ENCODE measurements at regions not wholly inside any gene's neighbourhood (a gene's known extent, or its start where the extent isn't known, plus 50 kb on each side); places are given as distances from the start of the nearest gene placed in this dataset.

DNA sequence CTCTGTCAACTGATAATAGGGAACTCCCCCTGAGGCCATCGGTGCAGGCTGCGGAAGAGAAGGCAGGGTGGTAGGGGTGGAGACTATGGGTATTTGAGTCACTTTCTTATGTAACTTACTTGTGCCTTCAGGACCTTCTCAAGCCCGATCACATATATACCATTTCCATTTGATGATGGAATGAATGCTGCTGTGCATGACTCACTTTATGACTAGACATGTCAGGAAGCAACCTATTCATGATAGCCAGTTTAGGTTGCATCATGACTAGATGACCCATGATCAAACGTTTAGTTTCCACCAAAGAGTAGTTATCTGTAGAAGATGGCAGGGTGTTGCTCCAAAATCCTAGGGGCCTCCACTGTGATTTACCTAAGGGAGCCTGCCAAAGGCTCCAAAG, 435.5 kb downstream of the DTHD1 start:
- DNase-seq = no peak
- no peaks in the 10 kb centered on the region for H3K36me3 ChIP-seq
- H3K9me3 ChIP-seq = no peaks in the 10 kb centered on the region
- no peak overlapping the region for H3K4me3 ChIP-seq
- H3K27me3 ChIP-seq = no peaks in the 10 kb centered on the region
- H3K4me1 ChIP-seq = no peaks in the 10 kb centered on the region
- H3K27ac ChIP-seq = no peak overlapping the region
- no peak for TF ChIP-seq POLR2A (IDR thresholded peaks at IDR 0.05)
- TF ChIP-seq, protein P1, sequence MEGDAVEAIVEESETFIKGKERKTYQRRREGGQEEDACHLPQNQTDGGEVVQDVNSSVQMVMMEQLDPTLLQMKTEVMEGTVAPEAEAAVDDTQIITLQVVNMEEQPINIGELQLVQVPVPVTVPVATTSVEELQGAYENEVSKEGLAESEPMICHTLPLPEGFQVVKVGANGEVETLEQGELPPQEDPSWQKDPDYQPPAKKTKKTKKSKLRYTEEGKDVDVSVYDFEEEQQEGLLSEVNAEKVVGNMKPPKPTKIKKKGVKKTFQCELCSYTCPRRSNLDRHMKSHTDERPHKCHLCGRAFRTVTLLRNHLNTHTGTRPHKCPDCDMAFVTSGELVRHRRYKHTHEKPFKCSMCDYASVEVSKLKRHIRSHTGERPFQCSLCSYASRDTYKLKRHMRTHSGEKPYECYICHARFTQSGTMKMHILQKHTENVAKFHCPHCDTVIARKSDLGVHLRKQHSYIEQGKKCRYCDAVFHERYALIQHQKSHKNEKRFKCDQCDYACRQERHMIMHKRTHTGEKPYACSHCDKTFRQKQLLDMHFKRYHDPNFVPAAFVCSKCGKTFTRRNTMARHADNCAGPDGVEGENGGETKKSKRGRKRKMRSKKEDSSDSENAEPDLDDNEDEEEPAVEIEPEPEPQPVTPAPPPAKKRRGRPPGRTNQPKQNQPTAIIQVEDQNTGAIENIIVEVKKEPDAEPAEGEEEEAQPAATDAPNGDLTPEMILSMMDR (IDR thresholded peaks at IDR 0.05) = no peak

- H3K9me3 ChIP-seq = no peaks in the 10 kb centered on the region
- H3K27me3 ChIP-seq = no peaks in the 10 kb centered on the region
- no peaks in the 10 kb centered on the region for H3K36me3 ChIP-seq
- TF ChIP-seq POLR2A (IDR thresholded peaks at IDR 0.05) = no peak
- TF ChIP-seq, protein P1 (IDR thresholded peaks at IDR 0.05) = no peak
- H3K4me1 ChIP-seq = no peaks in the 10 kb centered on the region
- H3K27ac ChIP-seq = no peak overlapping the region
- no peak for DNase-seq
- no peak overlapping the region for H3K4me3 ChIP-seq
Observed at GRCh38 chr4:36719425-36719824, 438.0 kb downstream of the DTHD1 start.

DNA sequence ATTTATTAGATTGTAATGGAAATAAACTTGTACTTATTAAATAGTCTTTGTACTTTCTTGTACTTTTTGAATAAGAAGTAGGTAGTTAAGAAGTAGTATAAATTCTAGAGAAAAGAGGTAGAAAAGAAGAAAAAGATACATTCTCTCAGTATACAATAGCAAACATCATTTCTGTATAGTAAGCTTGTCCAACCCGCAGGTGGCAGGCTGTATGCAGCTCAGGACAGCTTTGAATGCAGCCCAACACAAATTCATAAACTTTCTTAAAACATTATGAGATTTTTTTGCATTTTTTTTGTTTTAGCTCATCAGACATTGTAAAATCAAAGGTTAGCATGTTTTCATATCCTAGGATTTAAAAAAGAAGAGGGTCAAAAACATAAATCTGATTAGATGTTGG, 441.6 kb downstream of the DTHD1 start:
- DNase-seq = no peak
- Histone ChIP-seq H3K27me3 (no peaks in the 10 kb centered on the region), H3K4me1 (no peaks in the 10 kb centered on the region), H3K9me3 (no peaks in the 10 kb centered on the region), H3K27ac (no peak overlapping the region), H3K36me3 (no peaks in the 10 kb centered on the region), H3K4me3 (no peak overlapping the region)
- TF ChIP-seq POLR2A (IDR thresholded peaks at IDR 0.05) = no peak
- TF ChIP-seq, protein P1 (IDR thresholded peaks at IDR 0.05) = no peak

DNA sequence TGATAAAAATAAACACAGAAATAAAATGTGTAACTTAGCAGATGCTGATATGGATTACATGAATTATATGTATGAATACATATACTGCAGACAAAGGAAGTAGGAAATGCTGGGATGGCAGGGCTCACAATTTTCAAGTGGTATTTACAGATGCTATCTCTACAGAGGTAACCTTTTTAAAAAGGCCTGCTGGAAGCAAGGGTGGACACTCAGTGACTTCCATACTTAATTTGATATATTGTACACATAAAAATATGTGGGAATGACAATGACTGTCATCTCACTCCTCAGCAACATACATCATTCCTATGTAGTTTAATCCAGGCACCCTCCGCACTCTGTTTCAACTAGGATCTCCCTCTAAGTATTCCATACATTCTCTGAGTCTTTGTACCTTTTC, 452.9 kb downstream of the DTHD1 start:
- DNase-seq = no peak
- H3K27me3 ChIP-seq = no peaks in the 10 kb centered on the region
- H3K36me3 ChIP-seq = no peaks in the 10 kb centered on the region
- no peak overlapping the region for H3K27ac ChIP-seq
- TF ChIP-seq, protein P1 (IDR thresholded peaks at IDR 0.05) = no peak
- TF ChIP-seq POLR2A (IDR thresholded peaks at IDR 0.05) = no peak
- H3K4me1 ChIP-seq = no peaks in the 10 kb centered on the region
- no peak overlapping the region for H3K4me3 ChIP-seq
- no peaks in the 10 kb centered on the region for H3K9me3 ChIP-seq

DNA sequence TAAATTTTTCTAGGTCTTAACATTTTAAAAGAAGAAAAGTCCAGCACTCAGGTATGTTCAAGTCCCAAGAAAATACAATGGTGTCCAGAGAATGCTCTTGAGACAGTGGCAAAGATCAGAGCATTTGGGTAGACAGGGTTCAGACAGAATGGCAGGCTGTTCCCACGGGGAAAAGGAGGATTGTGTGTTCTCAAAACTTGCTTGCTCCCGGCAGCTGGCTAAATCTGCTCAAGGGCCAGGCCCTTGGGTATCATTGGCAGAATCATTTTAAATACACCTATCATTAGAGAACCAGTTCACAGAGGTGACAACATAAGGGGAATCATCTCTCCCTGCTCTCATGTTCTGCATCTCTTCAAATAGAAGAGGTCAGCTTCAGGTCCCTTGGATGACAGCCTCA, 456.3 kb downstream of the DTHD1 start:
- Histone ChIP-seq H3K4me3 (no peak overlapping the region), H3K4me1 (no peaks in the 10 kb centered on the region), H3K27me3 (no peaks in the 10 kb centered on the region), H3K9me3 (no peaks in the 10 kb centered on the region), H3K36me3 (no peaks in the 10 kb centered on the region), H3K27ac (no peak overlapping the region)
- no peak for TF ChIP-seq POLR2A (IDR thresholded peaks at IDR 0.05)
- TF ChIP-seq, protein P1 (IDR thresholded peaks at IDR 0.05) = no peak
- no peak for DNase-seq

DNA sequence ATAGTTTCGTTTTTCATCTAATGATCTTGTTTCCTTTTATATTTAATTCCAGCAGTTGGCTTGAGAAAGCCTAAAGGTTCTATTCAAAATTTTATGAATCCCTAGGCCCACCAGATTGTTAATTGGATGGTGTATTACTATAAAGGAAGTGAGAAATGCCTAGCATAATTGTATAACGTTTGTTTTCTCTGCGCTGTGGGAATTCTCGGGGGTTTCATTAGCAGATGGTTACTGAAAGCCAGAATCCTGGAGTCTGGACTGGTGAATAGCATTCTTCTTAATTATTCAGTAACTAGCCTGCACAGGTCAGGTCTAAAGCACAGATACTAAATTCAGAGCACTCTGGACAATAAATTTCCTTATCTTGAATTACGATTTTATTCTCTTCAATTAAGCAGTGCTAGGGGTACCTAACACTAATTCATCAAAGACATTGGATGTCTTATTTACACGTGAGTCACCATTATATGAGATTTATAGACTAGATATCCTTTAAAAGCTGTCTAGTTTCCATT, 459.4 kb downstream of the DTHD1 start:
- Histone ChIP-seq H3K4me3 (no peak overlapping the region), H3K4me1 (no peaks in the 10 kb centered on the region), H3K9me3 (no peaks in the 10 kb centered on the region), H3K27me3 (no peaks in the 10 kb centered on the region), H3K36me3 (no peaks in the 10 kb centered on the region), H3K27ac (no peak overlapping the region)
- DNase-seq = no peak
- TF ChIP-seq, protein P1 (IDR thresholded peaks at IDR 0.05) = no peak
- no peak for TF ChIP-seq POLR2A (IDR thresholded peaks at IDR 0.05)
